ENCODE measurements at regions not wholly inside any gene's neighbourhood (a gene's known extent, or its start where the extent isn't known, plus 50 kb on each side); places are given as distances from the start of the nearest gene placed in this dataset.

DNA sequence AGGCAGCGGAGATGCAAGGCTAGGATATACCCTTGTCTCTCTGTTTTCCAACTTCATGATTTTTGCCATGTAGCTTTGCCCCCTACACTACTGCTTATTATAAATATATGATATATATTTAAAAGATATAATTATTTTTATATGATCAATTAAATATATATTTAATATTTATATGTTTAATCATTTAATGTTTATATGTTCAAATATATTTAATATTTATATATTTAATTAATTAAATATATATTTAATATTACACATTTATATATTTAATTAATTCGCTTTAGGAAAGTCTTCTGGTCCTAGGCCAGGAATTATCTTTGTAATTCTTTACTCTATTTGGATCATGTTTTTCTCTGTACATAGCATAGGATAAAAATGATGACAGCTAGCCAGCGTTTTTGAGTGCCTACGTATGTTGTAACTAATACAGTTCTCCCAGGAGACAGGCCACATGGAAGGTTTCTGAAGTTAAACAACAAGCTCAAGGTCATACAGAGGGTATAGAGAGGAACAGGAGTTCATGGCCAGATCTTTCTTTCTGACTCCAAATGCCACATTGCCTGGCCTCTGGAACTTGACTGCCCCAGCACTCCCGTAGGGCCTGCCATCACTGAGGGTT is 192.5 kb downstream of the KCNA5 start:
- Histone ChIP-seq H3K27ac (ENCODE audit: low read depth, low read length, poor library complexity, severe bottlenecking) (no peak overlapping the region), H3F3A (ENCODE audit: insufficient read depth, low read length) (no peaks in the 10 kb centered on the region), H2AFZ (ENCODE audit: low read length) (no peak overlapping the region), H3K9me2 (ENCODE audit: low read depth, low read length) (no peaks in the 10 kb centered on the region), H3K9ac (ENCODE audit: low read length) (no peak overlapping the region), H3K9me3 (ENCODE audit: low read length) (no peaks in the 10 kb centered on the region), H3K4me2 (ENCODE audit: low read length) (no peak overlapping the region), H3K27me3 (ENCODE audit: insufficient read depth, low read length) (no peaks in the 10 kb centered on the region), H3K36me3 (ENCODE audit: insufficient read depth, low read length) (no peaks in the 10 kb centered on the region), H4K20me1 (ENCODE audit: insufficient read depth, low read length) (no peaks in the 10 kb centered on the region), H3K4me1 (ENCODE audit: insufficient read depth, low read length, severe bottlenecking) (no peaks in the 10 kb centered on the region), H3K79me2 (ENCODE audit: insufficient read depth, low read length) (no peaks in the 10 kb centered on the region), H3K4me3 (ENCODE audit: low read depth, low read length, poor library complexity, severe bottlenecking) (no peak overlapping the region)
- no peak for TF ChIP-seq EZH2 (IDR thresholded peaks at IDR 0.05; ENCODE audit: borderline replicate concordance, low read length)
- TF ChIP-seq, protein P1, sequence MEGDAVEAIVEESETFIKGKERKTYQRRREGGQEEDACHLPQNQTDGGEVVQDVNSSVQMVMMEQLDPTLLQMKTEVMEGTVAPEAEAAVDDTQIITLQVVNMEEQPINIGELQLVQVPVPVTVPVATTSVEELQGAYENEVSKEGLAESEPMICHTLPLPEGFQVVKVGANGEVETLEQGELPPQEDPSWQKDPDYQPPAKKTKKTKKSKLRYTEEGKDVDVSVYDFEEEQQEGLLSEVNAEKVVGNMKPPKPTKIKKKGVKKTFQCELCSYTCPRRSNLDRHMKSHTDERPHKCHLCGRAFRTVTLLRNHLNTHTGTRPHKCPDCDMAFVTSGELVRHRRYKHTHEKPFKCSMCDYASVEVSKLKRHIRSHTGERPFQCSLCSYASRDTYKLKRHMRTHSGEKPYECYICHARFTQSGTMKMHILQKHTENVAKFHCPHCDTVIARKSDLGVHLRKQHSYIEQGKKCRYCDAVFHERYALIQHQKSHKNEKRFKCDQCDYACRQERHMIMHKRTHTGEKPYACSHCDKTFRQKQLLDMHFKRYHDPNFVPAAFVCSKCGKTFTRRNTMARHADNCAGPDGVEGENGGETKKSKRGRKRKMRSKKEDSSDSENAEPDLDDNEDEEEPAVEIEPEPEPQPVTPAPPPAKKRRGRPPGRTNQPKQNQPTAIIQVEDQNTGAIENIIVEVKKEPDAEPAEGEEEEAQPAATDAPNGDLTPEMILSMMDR (IDR thresholded peaks at IDR 0.05; ENCODE audit: low read length), result no peak

GRCh38 chr12:5242440-5242839 is 189.5 kb upstream of the NTF3 start:
- Histone ChIP-seq H3K9me2 (ENCODE audit: low read depth, low read length) (no peaks in the 10 kb centered on the region), H3K9me3 (ENCODE audit: low read length) (no peaks in the 10 kb centered on the region), H2AFZ (ENCODE audit: low read length) (no peak overlapping the region), H3F3A (ENCODE audit: insufficient read depth, low read length) (no peaks in the 10 kb centered on the region), H3K36me3 (ENCODE audit: insufficient read depth, low read length) (no peaks in the 10 kb centered on the region), H3K4me1 (ENCODE audit: insufficient read depth, low read length, severe bottlenecking) (no peaks in the 10 kb centered on the region), H3K27ac (ENCODE audit: low read depth, low read length, poor library complexity, severe bottlenecking) (no peak overlapping the region), H3K27me3 (ENCODE audit: insufficient read depth, low read length) (no peaks in the 10 kb centered on the region), H4K20me1 (ENCODE audit: insufficient read depth, low read length) (no peaks in the 10 kb centered on the region), H3K4me2 (ENCODE audit: low read length) (no peak overlapping the region), H3K4me3 (ENCODE audit: low read depth, low read length, poor library complexity, severe bottlenecking) (no peak overlapping the region), H3K79me2 (ENCODE audit: insufficient read depth, low read length) (no peaks in the 10 kb centered on the region), H3K9ac (ENCODE audit: low read length) (no peak overlapping the region)
- TF ChIP-seq EZH2 (IDR thresholded peaks at IDR 0.05; ENCODE audit: borderline replicate concordance, low read length), result no peak
- TF ChIP-seq, protein P1 (IDR thresholded peaks at IDR 0.05; ENCODE audit: low read length), result no peak

- TF ChIP-seq, protein P1 (IDR thresholded peaks at IDR 0.05; ENCODE audit: low read length), result no peak
- TF ChIP-seq EZH2 (IDR thresholded peaks at IDR 0.05; ENCODE audit: borderline replicate concordance, low read length), result no peak
- no peaks in the 10 kb centered on the region for H3K27me3 ChIP-seq (ENCODE audit: insufficient read depth, low read length)
Measured at GRCh38 chr12:5243014-5243413, 188.9 kb upstream of the NTF3 start.

More at GRCh38 chr12:5243014-5243413, 188.9 kb upstream of the NTF3 start:
- Histone ChIP-seq H4K20me1 (ENCODE audit: insufficient read depth, low read length) (no peaks in the 10 kb centered on the region), H3K9me3 (ENCODE audit: low read length) (no peaks in the 10 kb centered on the region), H3K9me2 (ENCODE audit: low read depth, low read length) (no peaks in the 10 kb centered on the region), H3F3A (ENCODE audit: insufficient read depth, low read length) (no peaks in the 10 kb centered on the region), H2AFZ (ENCODE audit: low read length) (no peak overlapping the region), H3K79me2 (ENCODE audit: insufficient read depth, low read length) (no peaks in the 10 kb centered on the region), H3K4me1 (ENCODE audit: insufficient read depth, low read length, severe bottlenecking) (no peaks in the 10 kb centered on the region), H3K36me3 (ENCODE audit: insufficient read depth, low read length) (no peaks in the 10 kb centered on the region), H3K27ac (ENCODE audit: low read depth, low read length, poor library complexity, severe bottlenecking) (no peak overlapping the region), H3K9ac (ENCODE audit: low read length) (no peak overlapping the region), H3K4me3 (ENCODE audit: low read depth, low read length, poor library complexity, severe bottlenecking) (no peak overlapping the region), H3K4me2 (ENCODE audit: low read length) (no peak overlapping the region)
